ENCODE measurements at regions not wholly inside any gene's neighbourhood (a gene's known extent, or its start where the extent isn't known, plus 50 kb on each side); places are given as distances from the start of the nearest gene placed in this dataset.

DNA sequence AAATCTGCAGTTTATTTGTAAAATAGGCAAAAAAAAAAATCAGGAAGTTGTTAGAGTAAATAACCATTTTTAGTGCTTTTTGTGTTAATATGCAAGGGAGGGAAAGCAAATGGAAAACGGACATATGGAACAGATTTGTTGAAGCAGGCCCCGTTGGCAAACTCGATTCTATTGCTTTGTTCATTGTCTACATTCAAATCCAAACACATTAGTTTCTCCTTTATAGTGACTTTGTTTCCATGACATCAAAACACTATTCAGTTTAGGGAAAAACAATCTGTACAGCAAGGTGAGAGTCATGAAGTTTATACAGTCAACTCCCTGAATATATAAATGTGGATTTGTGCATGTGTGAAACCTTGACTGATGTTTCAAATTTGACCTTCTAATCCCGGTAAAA lies 142.2 kb downstream of the FAM47A start:
- ChIA-PET POLR2A (no interaction called here), CTCF (no interaction called here)
- TF ChIP-seq, protein P1, sequence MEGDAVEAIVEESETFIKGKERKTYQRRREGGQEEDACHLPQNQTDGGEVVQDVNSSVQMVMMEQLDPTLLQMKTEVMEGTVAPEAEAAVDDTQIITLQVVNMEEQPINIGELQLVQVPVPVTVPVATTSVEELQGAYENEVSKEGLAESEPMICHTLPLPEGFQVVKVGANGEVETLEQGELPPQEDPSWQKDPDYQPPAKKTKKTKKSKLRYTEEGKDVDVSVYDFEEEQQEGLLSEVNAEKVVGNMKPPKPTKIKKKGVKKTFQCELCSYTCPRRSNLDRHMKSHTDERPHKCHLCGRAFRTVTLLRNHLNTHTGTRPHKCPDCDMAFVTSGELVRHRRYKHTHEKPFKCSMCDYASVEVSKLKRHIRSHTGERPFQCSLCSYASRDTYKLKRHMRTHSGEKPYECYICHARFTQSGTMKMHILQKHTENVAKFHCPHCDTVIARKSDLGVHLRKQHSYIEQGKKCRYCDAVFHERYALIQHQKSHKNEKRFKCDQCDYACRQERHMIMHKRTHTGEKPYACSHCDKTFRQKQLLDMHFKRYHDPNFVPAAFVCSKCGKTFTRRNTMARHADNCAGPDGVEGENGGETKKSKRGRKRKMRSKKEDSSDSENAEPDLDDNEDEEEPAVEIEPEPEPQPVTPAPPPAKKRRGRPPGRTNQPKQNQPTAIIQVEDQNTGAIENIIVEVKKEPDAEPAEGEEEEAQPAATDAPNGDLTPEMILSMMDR (IDR thresholded peaks at IDR 0.05; ENCODE audit: control extremely low read depth, extremely low read depth, low read depth, missing control alignments) = no peak
- DNase-seq (ENCODE audit: extremely low spot score) = no peak

DNA sequence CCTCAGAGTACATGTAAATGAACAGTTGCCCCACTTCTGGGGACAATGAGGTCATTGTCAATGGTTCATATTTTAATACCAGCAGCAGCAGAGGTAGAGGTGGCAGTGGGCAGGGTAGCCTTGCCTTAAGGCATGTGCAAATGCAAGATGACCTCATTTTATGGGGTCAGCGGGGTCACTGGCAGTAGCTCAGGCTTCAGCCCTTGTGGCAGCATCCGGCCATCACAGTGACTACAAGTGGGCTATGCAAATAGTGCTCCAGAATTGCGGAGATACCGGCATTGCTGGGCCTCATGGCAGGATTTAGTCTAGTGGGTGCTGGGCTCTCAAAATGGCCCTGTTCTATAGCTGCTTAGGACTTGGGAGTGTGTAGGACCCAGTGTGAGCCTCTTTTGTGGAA lies 144.7 kb downstream of the FAM47A start:
- no peak for DNase-seq (ENCODE audit: extremely low spot score)
- TF ChIP-seq, protein P1 (IDR thresholded peaks at IDR 0.05; ENCODE audit: control extremely low read depth, extremely low read depth, low read depth, missing control alignments) = no peak
- POLR2A ChIA-PET = no interaction called here
- CTCF ChIA-PET = no interaction called here

DNA sequence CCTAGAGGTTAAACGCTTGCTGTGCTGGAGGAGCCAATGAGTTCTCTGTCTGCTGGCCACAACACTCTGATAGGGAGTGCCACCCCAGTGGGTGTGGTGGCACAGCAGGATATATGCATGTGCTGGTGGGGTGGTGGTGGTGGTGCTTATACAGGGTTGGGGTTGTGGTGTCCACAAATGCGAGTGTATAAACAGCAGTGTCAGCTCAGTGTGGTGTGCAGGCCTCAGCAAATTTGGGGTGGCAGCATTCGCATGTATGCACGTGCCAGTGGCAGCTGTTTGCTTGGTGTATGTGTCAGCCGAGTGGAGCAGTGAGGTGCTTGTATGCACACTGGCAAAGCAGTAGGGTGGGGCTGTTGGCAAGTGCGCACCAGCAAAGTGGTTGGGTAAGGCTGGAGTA lies 157.4 kb downstream of the FAM47A start:
- DNase-seq (ENCODE audit: extremely low spot score) = no peak
- TF ChIP-seq, protein P1 (IDR thresholded peaks at IDR 0.05; ENCODE audit: control extremely low read depth, extremely low read depth, low read depth, missing control alignments) = no peak
- ChIA-PET POLR2A (no interaction called here), CTCF (no interaction called here)

DNA sequence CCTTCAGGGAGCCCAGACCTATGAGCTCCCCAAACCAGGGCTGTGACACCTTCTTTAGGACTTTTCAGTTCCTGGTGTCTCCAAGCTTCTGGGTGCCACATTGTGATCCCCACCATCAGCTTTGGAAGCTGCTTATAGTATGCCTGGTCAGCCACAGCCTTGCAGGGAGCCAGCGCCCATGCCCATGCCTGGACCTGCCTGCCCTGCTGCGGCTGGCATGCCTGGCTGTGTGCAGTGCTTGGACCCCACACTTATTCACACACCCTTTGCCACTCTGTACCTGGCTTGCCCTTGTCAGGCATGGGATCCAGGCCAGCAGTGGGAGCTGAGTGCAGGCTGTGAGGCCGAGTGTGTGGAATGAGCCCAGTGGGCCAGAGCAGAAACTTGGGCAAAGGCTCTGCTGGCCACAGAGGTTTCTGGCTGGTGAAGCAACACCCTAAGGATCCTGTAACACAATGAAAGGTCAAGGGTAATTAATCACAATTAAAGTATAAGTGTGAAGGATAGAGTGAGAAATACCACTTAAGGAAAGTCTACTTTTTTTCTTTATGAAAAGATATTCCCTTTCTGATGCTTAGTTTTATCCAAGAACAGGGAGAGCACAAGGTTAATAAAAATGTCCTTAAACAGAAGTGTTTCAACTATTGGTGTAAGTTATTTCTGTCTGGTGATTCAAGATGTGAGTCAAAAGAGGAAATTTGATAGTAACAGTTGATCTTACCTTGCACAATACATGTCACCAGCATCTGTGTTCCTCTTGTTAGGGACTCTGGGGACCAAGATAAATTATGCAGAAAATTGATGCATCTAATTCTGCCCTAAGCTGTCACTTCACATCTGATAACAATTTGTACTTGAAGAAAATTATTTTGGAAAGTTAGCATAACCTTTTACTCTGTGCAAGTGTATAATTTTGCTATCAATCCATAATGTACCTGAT lies 161.8 kb downstream of the FAM47A start:
- ChIA-PET POLR2A (no interaction called here), CTCF (interaction anchor here (0.7 kb wide), 1 partner anchor 9 kb away, joined by 4 read pairs; no protein-coding TSS in a partner anchor)
- TF ChIP-seq, protein P1 (IDR thresholded peaks at IDR 0.05; ENCODE audit: control extremely low read depth, extremely low read depth, low read depth, missing control alignments) = no peak
- no peak for DNase-seq (ENCODE audit: extremely low spot score)

DNA sequence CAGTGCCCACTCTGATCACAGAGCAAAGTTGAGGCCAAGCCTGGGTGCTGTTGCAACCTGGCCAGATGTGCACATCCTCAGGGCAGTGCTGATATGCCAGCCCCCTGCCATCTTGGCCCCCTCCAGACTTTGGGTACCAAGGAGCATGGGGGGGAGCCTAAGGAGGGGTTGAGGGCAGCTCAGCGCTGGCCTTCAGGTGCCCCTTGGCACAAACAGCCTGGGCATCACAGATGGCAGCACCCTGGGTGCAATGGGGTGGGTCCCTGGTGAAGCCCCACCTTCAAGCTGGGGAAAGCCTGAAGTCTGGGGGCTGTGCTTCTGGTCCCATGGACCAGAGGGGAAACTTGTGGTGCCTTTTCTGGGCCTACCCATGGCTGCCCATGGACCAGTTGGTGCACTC lies 163.0 kb downstream of the FAM47A start:
- no peak for DNase-seq (ENCODE audit: extremely low spot score)
- ChIA-PET POLR2A (no interaction called here), CTCF (no interaction called here)
- TF ChIP-seq, protein P1 (IDR thresholded peaks at IDR 0.05; ENCODE audit: control extremely low read depth, extremely low read depth, low read depth, missing control alignments) = no peak

DNA sequence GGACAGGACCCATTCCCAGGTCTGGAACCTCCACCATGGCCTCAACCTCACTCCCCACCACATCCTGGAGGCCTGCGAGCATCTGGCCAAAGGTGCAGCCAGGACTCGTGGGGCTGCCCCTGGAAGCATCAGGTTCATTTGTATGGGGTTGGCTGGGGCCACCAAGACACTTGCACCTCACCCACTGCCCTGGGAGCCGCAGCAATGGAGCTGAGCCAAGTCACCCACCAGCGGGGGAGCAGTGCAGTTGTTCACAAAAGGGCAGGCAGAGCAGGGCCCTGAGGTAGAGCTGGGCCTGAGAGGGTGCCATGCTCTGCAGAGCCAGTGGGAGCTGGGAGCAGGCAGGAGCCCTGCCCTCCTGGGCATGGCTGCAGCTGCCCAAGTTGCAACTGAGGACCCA lies 163.5 kb downstream of the FAM47A start:
- CTCF ChIA-PET = no interaction called here
- TF ChIP-seq, protein P1 (IDR thresholded peaks at IDR 0.05; ENCODE audit: control extremely low read depth, extremely low read depth, low read depth, missing control alignments) = no peak
- POLR2A ChIA-PET = no interaction called here
- DNase-seq (ENCODE audit: extremely low spot score) = no peak
